Prostate gland (tissue), 2 donors: ENCODE measurements at regions not wholly inside any gene's neighbourhood (a gene's known extent, or its start where the extent isn't known, plus 50 kb on each side); places are given as distances from the start of the nearest gene placed in this dataset.

ENCODE experiments used
- CTCF ChIP-seq, 4 experiments: fragments of 200-600 bp in 2 of 4; fragments of 450-650 bp in 2 of 4; sonication (generic) in 2 of 4; IDR thresholded peaks; 1 replicate in 3 of 4; 2 replicates in 1 of 4; pipeline ENCODE4 v1.5.1; 2016 to 2019; ENCODE audit warnings: antibody characterized with exemption in 4 of 4, mild to moderate bottlenecking in 2 of 4, moderate library complexity in 2 of 4
- POLR2A ChIP-seq: fragments of 450-650 bp; IDR thresholded peaks from one replicate; pipeline ENCODE4 v1.6.1; 2016; ENCODE audit warnings: antibody characterized with exemption, mild to moderate bottlenecking

GRCh38 chrX:112313201-112313600, 230.6 kb upstream of the TRPC5 start:
- no peak for TF ChIP-seq CTCF (IDR thresholded peaks at IDR 0.05)
- no peak for TF ChIP-seq POLR2A
